Astrocyte (in vitro differentiated cells and primary cell): ENCODE measurements at regions not wholly inside any gene's neighbourhood (a gene's known extent, or its start where the extent isn't known, plus 50 kb on each side); places are given as distances from the start of the nearest gene placed in this dataset.

Experiments used
- DNase-seq: peaks from one replicate; pipeline ENCODE4 v3.0.0-alpha.2; 2010; ENCODE audit warnings: low read depth
- FAIRE-seq: peaks from 2 replicates; lab custom pipeline; 2011; peaks lifted over from hg19 to GRCh38; lab: Jason Lieb, UNC
- H2AFZ ChIP-seq: 2 replicates; pipeline ENCODE4 v1.6.0; 2012; ENCODE audit warnings: low read depth, low read length, inconsistent platforms
- H3K27ac ChIP-seq: 2 replicates; pipeline ENCODE4 v1.5.1; 2011; ENCODE audit warnings: low read depth, low read length, inconsistent platforms
- H3K27me3 ChIP-seq: 2 replicates; pipeline ENCODE4 v1.6.0; 2011; ENCODE audit warnings: low read length, inconsistent platforms; ENCODE audit not compliant: insufficient read depth
- H3K36me3 ChIP-seq: 2 replicates; pipeline ENCODE4 v1.5.1; 2011; ENCODE audit warnings: low read length, inconsistent platforms; ENCODE audit not compliant: insufficient read depth
- H3K4me1 ChIP-seq: 2 replicates; pipeline ENCODE4 v1.5.1; 2011; ENCODE audit warnings: low read length, inconsistent platforms; ENCODE audit not compliant: insufficient read depth
- H3K4me2 ChIP-seq: 2 replicates; pipeline ENCODE4 v1.6.0; 2012; ENCODE audit warnings: low read length, inconsistent platforms
- H3K4me3 ChIP-seq: 2 replicates; pipeline ENCODE4 v1.5.1; 2011; ENCODE audit warnings: low read depth, mild to moderate bottlenecking, low read length, inconsistent platforms; ENCODE audit not compliant: insufficient read depth
- H3K79me2 ChIP-seq: 2 replicates; pipeline ENCODE4 v1.6.0; 2012; ENCODE audit warnings: mild to moderate bottlenecking, low read length, inconsistent platforms; ENCODE audit not compliant: insufficient read depth
- H3K9ac ChIP-seq: 2 replicates; pipeline ENCODE4 v1.6.0; 2012; ENCODE audit warnings: mild to moderate bottlenecking, low read length, inconsistent platforms
- H3K9me3 ChIP-seq: 2 replicates; pipeline ENCODE4 v1.5.1; 2012; ENCODE audit warnings: low read depth, mild to moderate bottlenecking, low read length, inconsistent platforms; ENCODE audit not compliant: insufficient read depth
- H4K20me1 ChIP-seq: 2 replicates; pipeline ENCODE4 v1.6.0; 2012; ENCODE audit warnings: low read length, inconsistent platforms; ENCODE audit not compliant: insufficient read depth
- H3K27ac Mint-ChIP-seq: one replicate; pipeline ENCODE4 v1.8.0; 2021; ENCODE audit warnings: mild to moderate bottlenecking, mixed read lengths; ENCODE audit not compliant: unreplicated experiment
- H3K27me3 Mint-ChIP-seq: one replicate; pipeline ENCODE4 v1.8.0; 2021; ENCODE audit warnings: low read depth, mixed read lengths; ENCODE audit not compliant: unreplicated experiment
- H3K36me3 Mint-ChIP-seq: one replicate; pipeline ENCODE4 v1.8.0; 2021; ENCODE audit warnings: low read depth, mixed read lengths; ENCODE audit not compliant: unreplicated experiment
- H3K4me1 Mint-ChIP-seq: one replicate; pipeline ENCODE4 v1.8.0; 2021; ENCODE audit warnings: low read depth, mixed read lengths; ENCODE audit not compliant: unreplicated experiment
- H3K4me3 Mint-ChIP-seq: one replicate; pipeline ENCODE4 v1.8.0; 2021; ENCODE audit warnings: mild to moderate bottlenecking, moderate library complexity, mixed read lengths; ENCODE audit not compliant: unreplicated experiment
- H3K9me3 Mint-ChIP-seq: one replicate; pipeline ENCODE4 v1.8.0; 2021; ENCODE audit warnings: mild to moderate bottlenecking, mixed read lengths; ENCODE audit not compliant: unreplicated experiment
- EZH2 ChIP-seq: IDR thresholded peaks from 2 replicates; pipeline ENCODE4 v1.6.1; 2012; ENCODE audit warnings: mild to moderate bottlenecking, low read length, inconsistent platforms; ENCODE audit not compliant: insufficient read depth
- TF ChIP-seq, protein P1 (sequence below): IDR thresholded peaks from 2 replicates; pipeline ENCODE4 v1.5.1; 2011; ENCODE audit warnings: low read depth, mild to moderate bottlenecking, inconsistent platforms, low read length, moderate library complexity; ENCODE audit not compliant: insufficient read depth

DNA sequence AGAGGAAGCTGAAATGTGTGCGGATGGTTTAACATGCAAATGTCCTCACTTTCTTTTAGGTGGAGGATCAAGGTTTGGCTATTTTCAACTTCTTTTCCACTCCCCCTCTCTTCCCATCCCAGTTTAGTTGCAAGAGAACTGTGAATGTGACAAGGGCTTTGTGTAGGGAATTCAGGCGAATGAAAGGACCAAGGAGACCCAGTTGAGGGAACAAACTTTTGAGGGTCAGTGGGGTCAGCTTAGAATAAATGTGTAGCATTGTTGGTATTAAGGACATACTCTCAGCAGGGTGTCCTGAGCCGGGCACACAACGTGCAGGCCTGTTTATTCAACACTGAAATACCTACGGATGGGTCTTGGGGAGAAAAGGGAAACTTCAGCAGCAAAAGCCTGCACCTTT is 346.0 kb downstream of the PMP22 start:
- peaks cover 12% of the 10 kb centered on the region for H3K4me1 ChIP-seq
- no peaks in the 10 kb centered on the region for H3K79me2 ChIP-seq
- TF ChIP-seq EZH2 = no peak
- TF ChIP-seq, protein P1, sequence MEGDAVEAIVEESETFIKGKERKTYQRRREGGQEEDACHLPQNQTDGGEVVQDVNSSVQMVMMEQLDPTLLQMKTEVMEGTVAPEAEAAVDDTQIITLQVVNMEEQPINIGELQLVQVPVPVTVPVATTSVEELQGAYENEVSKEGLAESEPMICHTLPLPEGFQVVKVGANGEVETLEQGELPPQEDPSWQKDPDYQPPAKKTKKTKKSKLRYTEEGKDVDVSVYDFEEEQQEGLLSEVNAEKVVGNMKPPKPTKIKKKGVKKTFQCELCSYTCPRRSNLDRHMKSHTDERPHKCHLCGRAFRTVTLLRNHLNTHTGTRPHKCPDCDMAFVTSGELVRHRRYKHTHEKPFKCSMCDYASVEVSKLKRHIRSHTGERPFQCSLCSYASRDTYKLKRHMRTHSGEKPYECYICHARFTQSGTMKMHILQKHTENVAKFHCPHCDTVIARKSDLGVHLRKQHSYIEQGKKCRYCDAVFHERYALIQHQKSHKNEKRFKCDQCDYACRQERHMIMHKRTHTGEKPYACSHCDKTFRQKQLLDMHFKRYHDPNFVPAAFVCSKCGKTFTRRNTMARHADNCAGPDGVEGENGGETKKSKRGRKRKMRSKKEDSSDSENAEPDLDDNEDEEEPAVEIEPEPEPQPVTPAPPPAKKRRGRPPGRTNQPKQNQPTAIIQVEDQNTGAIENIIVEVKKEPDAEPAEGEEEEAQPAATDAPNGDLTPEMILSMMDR = no peak
- H3K9me3 Mint-ChIP-seq = peaks cover 2% of the 10 kb centered on the region
- FAIRE-seq (no peak), DNase-seq (no peak)
- H4K20me1 ChIP-seq = no peaks in the 10 kb centered on the region
- H3K27ac ChIP-seq = no peak overlapping the region
- peaks cover 10% of the 10 kb centered on the region for H3K4me1 Mint-ChIP-seq
- no peak overlapping the region for H3K27ac Mint-ChIP-seq
- no peak overlapping the region for H3K4me3 ChIP-seq
- no peaks in the 10 kb centered on the region for H3K27me3 Mint-ChIP-seq
- H3K36me3 ChIP-seq = no peaks in the 10 kb centered on the region
- H3K36me3 Mint-ChIP-seq = no peaks in the 10 kb centered on the region
- H3K27me3 ChIP-seq = peaks cover 4% of the 10 kb centered on the region
- H3K4me2 ChIP-seq = peak overlapping the region; percentile 44
- no peaks in the 10 kb centered on the region for H3K9me3 ChIP-seq
- no peak overlapping the region for H3K4me3 Mint-ChIP-seq
- H3K9ac ChIP-seq = no peak overlapping the region
- H2AFZ ChIP-seq = no peak overlapping the region

DNA sequence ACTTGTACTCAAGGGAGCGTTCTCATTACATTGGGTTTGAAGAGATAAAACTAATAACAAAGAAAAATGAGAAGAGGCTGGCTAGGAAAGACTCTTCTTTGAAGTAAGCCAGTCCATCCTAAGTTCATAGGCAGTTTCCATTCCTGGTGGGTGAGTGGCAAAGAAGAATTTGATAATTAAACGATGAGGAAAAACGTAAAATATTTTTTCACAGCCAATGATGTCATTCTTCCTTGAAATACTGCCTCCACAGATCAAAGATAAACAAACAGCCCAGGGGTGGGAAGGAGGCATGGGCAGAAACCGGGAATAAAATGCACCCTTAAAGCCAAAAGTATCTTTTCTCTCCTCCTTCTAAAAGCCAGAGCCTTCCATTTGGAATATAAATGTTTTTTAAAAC is 346.6 kb downstream of the PMP22 start:
- H4K20me1 ChIP-seq = no peaks in the 10 kb centered on the region
- H3K27me3 ChIP-seq = peaks cover 4% of the 10 kb centered on the region
- H3K4me2 ChIP-seq = peak overlapping the region; percentile 44
- H3K4me1 ChIP-seq = peaks cover 12% of the 10 kb centered on the region
- H3K79me2 ChIP-seq = no peaks in the 10 kb centered on the region
- H3K9ac ChIP-seq = no peak overlapping the region
- H2AFZ ChIP-seq = no peak overlapping the region
- H3K27me3 Mint-ChIP-seq = no peaks in the 10 kb centered on the region
- peak overlapping the region; percentile 14 for H3K27ac Mint-ChIP-seq
- FAIRE-seq (no peak), DNase-seq (peak; percentile 17)
- H3K36me3 ChIP-seq = no peaks in the 10 kb centered on the region
- H3K4me1 Mint-ChIP-seq = peaks cover 10% of the 10 kb centered on the region
- no peak overlapping the region for H3K4me3 ChIP-seq
- H3K9me3 ChIP-seq = no peaks in the 10 kb centered on the region
- H3K4me3 Mint-ChIP-seq = no peak overlapping the region
- peaks cover 2% of the 10 kb centered on the region for H3K9me3 Mint-ChIP-seq
- H3K27ac ChIP-seq = no peak overlapping the region
- no peak for TF ChIP-seq EZH2
- TF ChIP-seq, protein P1 = no peak
- no peaks in the 10 kb centered on the region for H3K36me3 Mint-ChIP-seq

DNA sequence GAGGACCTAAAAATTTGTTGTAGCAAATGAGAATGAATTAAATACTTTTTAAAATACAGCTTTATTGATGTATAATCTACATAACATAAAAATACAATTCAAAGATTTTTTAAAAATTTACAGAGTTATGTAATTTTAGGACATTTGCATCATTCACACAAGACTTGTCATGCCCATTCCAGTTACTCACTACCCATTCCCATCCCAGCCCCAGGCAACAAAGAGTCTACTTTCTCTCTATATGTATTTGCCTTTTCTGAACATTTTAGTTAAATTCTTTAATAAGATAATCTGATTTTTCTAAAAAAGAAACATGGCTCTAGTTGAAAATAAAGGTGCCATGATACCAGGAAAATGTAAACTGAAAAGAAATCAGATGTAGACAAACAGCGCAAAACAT is 354.2 kb downstream of the PMP22 start:
- no peaks in the 10 kb centered on the region for H3K9me3 Mint-ChIP-seq
- no peak for DNase-seq
- no peak overlapping the region for H3K4me2 ChIP-seq
- H3K4me1 Mint-ChIP-seq = no peaks in the 10 kb centered on the region
- no peaks in the 10 kb centered on the region for H3K27me3 ChIP-seq
- no peaks in the 10 kb centered on the region for H3K4me1 ChIP-seq
- no peaks in the 10 kb centered on the region for H4K20me1 ChIP-seq
- no peaks in the 10 kb centered on the region for H3K9me3 ChIP-seq
- no peaks in the 10 kb centered on the region for H3K27me3 Mint-ChIP-seq
- H3K4me3 Mint-ChIP-seq = no peak overlapping the region
- H3K79me2 ChIP-seq = no peaks in the 10 kb centered on the region
- H3K36me3 ChIP-seq = no peaks in the 10 kb centered on the region
- TF ChIP-seq EZH2 = no peak
- TF ChIP-seq, protein P1 = no peak
- FAIRE-seq = no peak
- no peak overlapping the region for H3K4me3 ChIP-seq
- no peak overlapping the region for H3K27ac ChIP-seq
- H3K36me3 Mint-ChIP-seq = no peaks in the 10 kb centered on the region
- H3K27ac Mint-ChIP-seq = no peak overlapping the region
- H2AFZ ChIP-seq = no peak overlapping the region
- H3K9ac ChIP-seq = no peak overlapping the region
